NCI-H1092 (cell line): ENCODE measurements at regions not wholly inside any gene's neighbourhood (a gene's known extent, or its start where the extent isn't known, plus 50 kb on each side); places are given as distances from the start of the nearest gene placed in this dataset.
"Not testable (repeated sequence)": the region's sequence is repeated elsewhere in the genome, so short reads cannot be mapped to it uniquely, and the experiment has no call there.

Source experiments
- DNase-seq: peaks from one replicate; lab custom pipeline; 2025; lab: John Stamatoyannopoulos, UW

GRCh38 chr21:16218682-16219343 is 489.0 kb downstream of the USP25 start:
- DNase-seq, result no peak

- DNase-seq, result not testable (repeated sequence)
These were observed 495.0 kb downstream of the USP25 start for GRCh38 chr21:16224756-16225155.

- DNase-seq, result no peak
These were observed 510.0 kb downstream of the USP25 start for GRCh38 chr21:16239659-16240265.

- DNase-seq, result no peak
These were observed 511.2 kb downstream of the USP25 start for GRCh38 chr21:16241016-16241415.

- no peak for DNase-seq
These were observed 511.7 kb downstream of the USP25 start for GRCh38 chr21:16241479-16241963.

DNA sequence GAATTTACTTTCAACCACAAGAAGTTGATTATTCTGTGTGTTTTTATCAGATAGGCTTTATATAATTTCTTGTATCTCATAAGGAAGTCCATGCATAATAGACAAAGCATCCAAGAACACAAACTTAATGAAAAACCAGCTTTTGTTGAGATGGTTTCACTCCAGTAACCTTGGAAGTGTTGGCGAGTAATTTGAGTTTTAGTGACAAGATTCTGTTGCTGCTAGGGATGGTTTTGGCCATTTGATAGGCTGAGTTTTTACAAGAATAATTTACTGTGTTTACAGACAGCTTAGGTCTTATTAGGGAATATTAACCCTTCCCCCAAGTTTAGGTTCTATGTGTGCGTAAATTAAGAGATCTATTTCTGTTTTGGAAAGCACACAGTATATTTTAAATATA is 513.6 kb downstream of the USP25 start:
- DNase-seq, result no peak

GRCh38 chr21:16248705-16249104 is 518.9 kb downstream of the USP25 start:
- no peak for DNase-seq

DNA sequence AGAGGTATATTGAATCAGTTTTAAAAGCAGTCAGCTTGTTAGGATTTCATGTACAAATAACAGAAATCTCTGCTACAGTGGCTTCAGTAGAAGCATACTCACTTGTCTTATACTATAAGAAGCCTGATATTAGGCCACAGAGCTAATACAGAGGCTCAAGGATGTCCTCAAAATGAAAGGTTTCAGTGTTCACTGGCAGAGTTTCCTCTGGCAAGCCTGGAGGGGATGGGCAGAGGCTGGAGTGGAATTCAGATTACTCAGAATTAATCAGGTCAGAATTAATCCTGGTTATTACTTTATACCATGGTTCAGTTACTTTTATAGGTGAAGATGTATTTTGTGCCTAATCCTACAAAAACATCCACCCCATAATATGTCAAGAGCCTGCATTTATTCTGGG is 520.5 kb downstream of the USP25 start:
- DNase-seq, result no peak

DNA sequence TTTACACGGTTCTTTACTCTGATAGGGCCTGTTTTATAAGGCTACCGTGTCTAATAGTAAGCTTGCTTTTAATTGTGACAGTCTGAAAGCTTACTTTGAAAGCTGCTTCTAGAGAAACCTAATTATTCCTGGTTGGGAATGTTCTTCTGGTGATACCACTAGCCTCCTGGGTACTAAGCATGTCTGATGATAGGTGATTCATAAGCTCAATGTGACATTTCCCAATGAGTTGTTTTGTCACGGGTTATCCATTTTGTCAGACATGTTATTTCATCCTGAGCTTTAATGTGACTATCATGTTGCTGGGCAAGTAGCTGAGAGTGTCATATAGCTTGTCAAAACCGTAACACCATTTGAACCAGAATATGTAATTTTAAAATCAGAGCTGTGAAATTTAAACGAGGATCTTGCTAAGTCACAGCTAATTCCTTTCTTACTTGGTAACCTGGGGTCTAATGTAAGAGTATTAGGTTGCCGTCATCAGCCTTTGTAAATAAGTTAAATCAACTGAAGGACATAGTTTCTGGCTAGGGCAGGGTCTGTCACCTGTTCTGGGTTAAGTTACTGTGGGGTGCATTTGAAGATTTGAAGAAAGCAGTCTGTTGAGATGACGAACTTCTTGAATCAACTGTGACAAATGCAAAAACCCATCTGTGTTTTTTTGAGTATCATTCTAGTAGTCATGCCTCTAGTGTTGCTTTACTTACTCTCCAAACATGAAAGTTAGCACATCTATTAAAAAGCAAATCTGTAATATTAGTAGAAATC is 529.2 kb downstream of the USP25 start:
- no peak for DNase-seq

DNA sequence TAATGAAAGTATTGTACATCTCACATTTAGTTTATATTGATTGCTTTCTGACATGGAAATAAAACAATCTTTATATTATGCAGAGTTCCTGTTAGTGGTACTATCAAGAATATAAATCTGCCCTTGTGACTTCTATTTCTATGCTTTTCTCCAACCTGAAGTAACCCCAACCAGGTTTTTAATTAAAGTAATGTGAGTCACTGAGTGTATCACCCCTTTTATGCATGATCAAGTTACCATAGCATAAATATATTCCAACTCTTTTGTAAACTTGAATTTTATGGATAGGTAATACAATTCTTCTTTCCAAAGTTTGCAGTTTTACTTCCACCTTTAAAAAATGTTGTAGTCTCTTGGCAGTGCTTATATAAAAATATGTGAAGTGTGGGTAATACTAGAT is 532.3 kb downstream of the USP25 start:
- DNase-seq, result no peak

DNA sequence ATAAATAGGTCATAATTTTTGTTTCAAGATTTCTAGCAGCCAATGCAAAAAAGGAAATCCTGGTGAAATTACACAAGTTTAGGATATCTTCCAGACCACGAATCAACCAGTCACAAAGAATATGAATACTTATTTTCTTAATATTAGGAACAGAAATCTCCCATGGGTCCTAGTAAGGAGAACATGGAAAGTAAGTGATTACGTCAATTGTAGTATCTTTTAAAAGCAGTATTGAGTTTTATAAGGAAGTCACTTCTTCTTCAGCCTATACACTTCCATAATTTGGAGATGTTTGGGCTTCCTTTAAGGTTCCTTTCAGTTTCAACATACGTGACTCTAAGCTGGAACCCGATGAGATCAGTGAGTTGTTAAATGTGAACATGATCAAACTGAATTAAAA is 534.5 kb downstream of the USP25 start:
- no peak for DNase-seq

DNA sequence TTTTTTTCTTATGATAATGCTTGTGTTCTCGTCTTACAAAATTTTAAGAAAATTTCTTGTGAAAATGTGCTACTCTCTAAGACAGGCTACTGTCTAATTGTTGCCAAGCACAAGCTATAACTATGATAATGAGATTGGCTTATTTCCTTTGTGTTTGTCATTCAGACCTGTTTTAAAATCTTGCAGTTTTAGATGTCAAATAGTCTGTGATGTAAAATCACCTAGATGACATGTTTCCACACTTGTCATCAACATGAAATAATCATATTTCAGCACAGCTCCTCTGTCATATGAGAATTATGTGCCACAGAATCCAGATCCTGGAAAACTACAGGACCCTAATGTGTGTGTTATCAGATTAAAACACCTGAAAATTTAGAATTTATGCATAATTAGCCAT is 539.7 kb downstream of the USP25 start:
- no peak for DNase-seq

- DNase-seq, result no peak
These were observed 550.2 kb downstream of the USP25 start for GRCh38 chr21:16279731-16280581.

DNA sequence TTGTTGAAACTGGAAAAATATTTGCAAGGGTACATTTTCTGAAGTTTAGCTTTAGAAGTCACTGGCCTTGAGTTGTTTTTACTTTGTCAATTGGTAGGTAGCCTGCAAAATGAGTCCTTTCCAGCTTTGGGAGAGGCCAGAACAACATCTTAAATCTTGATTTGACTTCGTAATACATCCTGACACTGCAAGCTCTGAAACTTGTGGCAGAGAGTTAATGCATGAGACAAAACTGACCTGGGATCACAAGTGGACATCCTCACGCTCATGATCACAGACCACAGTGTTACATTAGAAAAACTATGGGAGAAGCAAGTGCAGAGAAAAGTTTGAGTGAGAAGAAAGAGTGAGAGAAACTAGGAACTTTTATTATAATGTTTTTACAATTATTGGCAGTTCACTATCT is 550.9 kb downstream of the USP25 start:
- DNase-seq, result no peak

- DNase-seq, result no peak
These were observed 553.7 kb downstream of the USP25 start for GRCh38 chr21:16283516-16283915.

DNA sequence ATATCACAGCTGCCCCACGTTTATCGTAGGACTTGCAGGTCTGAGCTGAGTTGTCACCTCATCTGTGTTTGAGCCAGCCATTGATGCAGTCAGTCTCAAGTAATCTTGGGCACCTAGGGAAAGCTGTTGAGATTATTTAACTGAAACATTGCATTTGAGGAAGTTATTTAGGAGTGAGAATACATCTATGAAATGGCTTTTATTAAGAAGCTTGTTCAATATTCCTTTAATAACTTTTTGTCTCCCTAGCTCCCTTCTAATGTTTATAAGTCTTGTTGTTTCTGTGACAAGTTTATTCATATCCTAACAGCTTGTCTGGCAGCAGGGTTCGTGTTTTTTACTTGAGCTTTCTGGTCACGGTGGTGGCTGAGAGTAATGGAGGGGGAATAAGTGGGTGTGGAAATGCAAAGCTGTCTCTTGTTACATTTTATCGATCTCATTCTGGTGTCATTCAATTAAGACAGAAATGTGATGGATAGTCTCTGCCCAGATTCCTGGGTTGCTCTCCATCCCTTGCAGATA is 555.9 kb downstream of the USP25 start:
- no peak for DNase-seq

DNA sequence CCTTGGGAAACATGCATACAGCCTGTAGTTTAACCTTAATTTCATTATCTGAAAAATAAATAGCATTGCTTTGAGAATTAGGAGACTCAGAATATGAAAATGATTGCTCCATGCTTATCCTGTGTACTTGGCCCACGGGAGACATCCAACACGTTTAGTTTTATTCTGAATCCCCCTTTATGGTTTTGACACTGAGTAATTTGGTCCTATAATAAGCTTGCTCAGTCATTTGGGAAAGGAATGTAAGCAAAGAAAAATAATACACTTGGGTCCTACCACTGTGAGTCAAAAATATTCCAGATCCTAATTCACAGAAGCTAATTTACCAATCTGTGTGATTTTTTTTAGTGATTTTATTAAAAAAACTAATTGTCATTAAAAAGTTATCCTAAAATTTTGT is 557.3 kb downstream of the USP25 start:
- no peak for DNase-seq

- no peak for DNase-seq
These were observed 561.5 kb downstream of the USP25 start for GRCh38 chr21:16291296-16291695.

DNA sequence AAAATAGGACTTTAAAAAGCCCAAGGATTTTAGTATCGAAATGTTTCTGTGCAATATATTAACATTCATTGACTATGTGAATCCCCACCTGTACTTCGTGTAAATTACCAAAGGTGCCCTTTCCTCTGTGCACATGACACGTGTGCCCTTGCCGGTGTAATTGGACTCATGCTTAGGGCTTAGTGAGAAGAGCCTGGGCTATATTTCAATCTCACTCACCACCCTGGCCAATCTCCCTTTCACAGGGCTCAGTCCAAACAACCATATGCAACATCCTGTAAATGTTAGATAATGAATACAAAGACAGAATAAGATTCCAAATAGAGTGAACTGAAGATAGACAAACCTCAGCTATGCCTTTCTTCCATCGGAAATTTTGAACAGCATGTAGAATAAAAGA is 564.3 kb downstream of the USP25 start:
- DNase-seq, result no peak

DNA sequence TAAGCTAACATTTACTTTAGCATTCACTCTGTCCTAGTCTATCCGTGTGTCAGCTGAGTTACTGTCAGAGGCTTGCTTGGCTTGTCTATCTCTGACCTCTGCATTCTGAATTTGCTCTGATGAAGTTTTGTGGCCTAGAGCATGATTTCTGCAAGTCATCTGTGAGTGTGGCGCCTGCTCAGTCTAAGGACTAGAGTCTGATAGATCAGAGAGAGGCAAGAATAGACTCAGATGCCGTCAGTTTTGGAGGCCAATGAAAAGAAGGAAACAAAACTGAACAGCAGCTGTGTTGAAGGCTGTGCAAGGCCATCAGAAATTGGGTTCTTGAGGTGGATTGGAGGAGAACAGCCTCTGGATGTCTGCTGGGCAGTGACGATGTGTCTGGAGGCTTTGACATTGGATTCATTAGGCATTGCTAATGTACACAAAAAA is 573.1 kb downstream of the USP25 start:
- DNase-seq, result no peak

DNA sequence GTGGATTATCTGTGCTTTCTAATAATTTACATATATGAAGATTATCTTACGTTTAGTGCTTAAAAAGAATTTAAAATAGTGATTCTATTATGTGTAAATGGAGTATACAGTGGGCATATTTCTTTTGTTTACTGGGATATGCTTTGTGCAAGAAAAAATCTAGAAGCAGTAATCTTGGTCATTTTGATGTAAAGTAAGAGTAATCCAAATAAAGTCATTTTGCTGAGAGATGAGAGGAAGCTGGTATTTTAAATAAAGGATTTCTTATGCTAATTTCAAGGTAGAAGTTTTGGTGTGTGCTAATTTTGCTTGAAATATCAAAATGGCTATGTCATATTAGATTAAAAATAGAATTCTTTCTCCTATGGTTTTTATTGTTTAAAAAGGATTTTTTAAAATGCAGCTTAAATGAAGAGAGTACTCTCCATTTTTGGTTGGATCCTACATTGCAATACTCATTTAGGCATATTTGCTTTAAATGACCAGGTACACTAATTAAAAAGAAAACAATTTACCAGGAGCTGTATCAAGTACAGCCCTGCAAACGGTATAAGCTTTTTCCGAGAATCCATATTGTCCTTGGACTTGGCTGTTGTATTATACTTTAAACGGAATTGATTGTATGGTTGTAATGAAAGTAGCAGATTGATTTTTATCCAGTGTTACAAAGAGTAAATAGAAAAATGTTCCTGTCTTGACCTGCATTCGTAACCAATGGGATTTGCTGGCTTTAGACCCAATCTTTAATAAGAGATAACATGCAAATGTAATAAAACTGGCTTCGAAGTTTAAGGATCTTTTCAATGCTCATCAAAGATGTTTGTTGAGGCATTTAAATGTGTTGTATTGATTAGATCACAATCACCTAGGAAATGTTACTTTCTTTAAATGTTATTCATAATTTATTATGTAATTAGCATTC is 574.7 kb downstream of the USP25 start:
- no peak for DNase-seq
